ENCODE measurements at regions not wholly inside any gene's neighbourhood (a gene's known extent, or its start where the extent isn't known, plus 50 kb on each side); places are given as distances from the start of the nearest gene placed in this dataset.
"Not testable (repeated sequence)": the region's sequence is repeated elsewhere in the genome, so short reads cannot be mapped to it uniquely, and the experiment has no call there.

DNA sequence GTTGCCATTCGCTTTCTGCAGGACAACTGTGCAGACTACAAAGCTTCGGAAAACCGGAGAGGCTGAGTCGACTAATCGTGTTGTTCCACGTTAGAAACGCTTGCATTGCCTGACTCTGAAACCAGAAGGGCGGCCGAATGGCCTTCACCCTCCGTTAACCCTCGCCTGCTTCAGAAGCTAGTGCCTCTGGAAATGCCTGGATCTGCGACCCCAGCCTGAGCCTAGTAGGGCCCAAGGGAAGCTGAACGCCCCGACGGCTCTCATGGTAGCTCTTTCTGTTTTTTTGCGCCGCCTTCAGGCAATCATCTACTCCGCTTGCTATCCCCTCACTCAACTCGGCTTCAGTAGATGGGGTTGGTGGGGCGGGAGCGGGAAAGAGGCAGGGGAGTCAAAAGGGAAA is 117.3 kb downstream of the PPIAL4A start:
- not testable (repeated sequence) for DNase-seq

DNA sequence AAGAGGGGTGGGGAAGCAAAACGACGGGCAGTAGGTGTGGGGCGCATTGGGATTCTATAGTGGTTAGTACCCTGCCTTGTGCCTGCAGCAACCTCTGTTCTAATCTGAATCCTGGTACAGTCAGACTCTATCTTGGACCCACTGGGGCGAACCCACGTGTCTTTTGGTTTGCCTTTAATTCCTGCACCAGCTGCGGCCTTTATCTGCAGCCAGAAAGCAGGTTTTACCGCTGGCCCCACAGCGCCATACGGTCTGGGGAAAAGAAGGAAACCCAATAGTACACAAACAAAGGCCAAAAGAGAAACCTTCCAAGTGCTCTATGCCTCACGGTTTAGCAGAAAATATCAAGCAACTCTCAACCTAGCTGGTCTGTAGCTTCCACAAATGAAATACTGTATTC is 118.2 kb downstream of the PPIAL4A start:
- DNase-seq = not testable (repeated sequence)

DNA sequence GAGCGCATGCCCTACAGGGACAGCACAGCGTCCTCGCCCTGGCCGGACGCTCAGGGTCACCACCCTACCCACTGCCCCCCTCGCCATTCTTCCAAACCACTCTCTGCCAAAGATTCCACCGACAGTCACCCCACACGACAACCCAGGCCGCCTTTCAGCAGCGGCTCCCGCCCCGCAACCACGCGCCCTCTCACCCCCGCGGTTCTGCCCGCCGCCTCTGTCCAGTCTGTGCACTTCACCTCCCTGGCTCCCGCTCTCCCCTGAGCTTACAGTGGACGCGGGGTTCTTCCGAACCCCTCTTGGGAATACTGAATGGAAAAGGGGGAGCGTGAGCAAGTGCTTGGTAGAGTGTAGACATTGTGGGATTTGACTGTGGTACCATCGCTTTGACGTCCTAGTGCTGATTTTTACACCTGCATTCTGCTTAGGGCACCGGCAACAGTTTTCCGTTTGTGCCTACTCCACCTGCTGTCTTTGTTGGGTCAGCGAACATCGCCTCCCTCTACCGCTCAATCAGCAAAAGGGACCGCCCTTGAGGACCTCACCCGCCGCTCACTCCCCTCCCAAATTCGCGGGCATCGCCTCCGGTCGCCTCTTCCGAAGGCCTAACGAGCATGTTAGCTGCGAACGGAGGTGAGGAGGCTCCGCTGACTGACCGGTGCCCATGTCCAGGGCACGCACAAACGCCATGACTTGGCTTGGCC is 119.1 kb downstream of the PPIAL4A start:
- not testable (repeated sequence) for DNase-seq

DNA sequence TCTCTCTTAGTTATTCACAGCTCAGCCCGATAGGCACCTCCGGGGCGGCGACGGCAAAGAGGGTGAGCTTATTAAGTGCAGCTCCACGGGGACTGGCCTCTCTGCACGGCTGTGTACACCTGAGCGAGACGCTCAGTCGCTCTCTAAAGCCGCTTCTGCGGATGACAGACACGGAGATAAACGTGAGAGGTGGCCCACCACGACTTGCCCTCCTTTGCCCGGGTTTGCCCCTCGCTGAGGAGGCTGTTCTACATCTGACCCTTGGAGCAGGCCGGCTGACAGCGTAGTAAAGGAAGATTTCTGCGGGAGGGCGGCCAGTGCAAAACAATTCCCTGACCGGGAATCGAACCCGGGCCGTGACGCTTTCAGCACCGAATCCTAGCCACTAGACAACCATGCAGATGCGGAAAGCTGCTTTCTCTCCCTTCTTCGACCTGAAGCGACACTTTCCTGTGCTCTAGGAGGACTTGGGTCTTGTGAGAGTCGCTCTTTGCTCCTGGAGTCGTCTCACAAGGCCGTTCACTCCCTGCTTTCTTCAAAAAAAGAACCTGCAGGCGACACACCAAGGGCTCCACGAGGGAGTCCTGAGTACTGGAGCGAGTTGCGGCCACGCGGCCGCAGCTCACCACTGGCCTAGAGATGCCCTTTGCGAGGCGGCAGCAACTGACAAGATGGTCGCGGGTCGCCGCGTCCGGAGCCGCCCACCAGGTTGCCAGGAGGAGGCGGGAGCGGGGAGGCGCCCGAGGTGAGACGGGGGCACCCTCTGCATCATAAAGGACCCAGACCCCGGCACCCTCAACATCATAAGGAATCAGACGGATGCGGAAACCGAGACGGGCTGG is 119.9 kb downstream of the PPIAL4A start:
- DNase-seq = not testable (repeated sequence)

DNA sequence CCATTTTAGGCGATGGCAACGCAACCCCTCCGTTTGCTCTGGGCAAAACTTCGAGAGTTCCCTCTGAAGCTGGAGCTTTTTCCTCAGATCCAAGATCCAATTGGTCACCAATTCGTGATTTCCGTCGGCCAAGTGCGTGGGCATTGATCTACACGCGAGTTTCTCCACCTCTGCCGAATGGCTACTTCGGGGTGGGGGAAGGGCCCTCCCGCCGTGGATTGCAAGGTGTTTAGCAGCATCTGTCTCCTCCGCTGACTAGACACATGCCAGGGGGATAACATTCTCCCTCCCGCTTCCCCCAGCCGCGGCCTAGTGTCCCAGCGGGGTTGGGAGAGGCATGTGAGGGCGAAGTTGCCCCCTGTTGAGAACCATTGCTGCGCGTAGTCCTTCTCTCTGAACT is 120.6 kb downstream of the PPIAL4A start:
- not testable (repeated sequence) for DNase-seq

DNA sequence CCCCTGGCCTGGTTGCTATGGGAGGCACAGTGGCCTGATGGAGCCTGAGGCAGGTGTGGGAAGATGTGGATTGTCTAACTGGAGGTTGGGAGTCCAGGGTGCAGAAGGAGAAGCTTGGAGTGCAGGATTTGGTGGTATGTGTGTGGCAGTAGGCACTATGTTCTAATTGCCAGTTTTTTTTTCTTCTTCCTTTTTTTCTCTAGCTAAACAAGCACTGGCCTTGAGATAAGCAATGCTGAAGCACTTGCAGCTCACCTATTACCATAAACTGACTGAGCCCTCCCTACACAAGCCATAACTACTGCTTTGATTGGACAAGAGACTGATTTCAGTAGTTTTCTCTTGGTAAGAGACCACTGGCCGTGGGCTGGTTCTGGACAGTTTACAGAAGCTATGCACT is 123.6 kb downstream of the PPIAL4A start:
- DNase-seq = not testable (repeated sequence)

DNA sequence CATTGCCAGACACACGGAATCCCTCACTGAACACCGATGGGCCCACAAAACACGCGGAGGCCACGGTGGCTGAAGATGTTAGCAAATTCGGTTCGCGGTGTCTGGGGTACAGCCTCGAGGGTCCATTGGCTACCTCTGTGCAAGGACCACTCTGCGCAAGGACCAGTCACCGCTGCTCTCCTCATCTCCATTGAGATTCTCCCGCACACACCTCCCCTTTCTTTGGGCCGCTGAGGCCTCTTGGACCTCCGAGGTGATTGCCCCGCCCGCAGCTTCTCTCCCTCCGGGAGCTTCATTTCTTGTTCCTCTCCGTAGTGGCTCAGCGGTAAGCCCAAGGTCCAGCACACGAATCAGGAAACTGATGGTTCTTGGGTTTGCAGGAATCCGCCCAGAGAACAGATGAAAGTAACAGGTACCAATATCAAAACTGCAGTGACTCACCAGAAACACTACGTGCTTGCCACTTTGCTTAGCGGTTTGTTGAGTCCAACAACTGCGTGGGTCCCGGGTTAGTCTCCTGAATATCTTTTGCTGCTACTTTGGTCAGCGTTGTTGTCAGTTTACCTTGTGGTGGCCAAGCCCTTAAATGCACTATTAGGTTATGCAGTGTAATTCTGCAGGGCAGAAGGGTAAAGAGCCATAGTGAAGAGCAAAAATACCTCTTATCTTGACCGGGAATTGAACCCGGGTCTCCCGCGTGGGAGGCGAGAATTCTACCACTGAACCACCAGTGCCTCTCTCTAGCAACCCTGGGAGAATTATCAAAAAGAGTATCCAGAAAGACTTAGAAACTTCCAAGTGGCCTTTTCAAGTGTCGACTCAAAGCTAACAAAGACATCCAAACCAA is 126.8 kb downstream of the PPIAL4A start:
- peak; percentile 1 for DNase-seq

DNA sequence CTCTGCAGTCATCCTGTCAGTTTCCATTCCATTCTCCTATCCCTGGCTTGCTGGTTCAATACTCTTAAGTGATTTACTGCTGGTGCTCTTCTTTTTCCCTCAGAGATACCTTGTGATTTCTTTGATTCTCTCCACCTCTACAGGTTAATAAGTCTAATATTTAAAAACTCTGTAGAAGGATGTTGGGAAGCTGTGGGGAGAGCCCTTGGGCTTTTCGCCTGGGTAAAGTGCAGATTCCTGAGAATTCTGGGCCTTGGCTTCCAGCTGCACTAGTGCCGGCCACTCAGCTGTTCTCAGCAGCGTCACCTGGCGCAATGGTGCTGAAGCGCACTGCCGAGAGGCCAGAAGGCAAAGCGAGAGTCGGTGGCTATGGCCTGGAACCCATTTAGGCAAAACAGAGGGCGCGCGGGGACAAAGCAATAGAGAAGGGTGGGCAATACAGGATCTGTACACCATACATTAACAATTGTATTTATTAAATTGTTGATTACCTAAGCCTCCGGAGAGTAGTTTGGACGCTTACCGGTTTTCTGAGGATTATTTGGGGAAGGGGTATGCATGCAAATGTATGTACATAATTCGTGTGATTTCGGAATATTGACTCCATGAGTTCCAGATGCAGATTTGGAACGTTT is 130.3 kb downstream of the PPIAL4A start:
- DNase-seq = not testable (repeated sequence)

DNA sequence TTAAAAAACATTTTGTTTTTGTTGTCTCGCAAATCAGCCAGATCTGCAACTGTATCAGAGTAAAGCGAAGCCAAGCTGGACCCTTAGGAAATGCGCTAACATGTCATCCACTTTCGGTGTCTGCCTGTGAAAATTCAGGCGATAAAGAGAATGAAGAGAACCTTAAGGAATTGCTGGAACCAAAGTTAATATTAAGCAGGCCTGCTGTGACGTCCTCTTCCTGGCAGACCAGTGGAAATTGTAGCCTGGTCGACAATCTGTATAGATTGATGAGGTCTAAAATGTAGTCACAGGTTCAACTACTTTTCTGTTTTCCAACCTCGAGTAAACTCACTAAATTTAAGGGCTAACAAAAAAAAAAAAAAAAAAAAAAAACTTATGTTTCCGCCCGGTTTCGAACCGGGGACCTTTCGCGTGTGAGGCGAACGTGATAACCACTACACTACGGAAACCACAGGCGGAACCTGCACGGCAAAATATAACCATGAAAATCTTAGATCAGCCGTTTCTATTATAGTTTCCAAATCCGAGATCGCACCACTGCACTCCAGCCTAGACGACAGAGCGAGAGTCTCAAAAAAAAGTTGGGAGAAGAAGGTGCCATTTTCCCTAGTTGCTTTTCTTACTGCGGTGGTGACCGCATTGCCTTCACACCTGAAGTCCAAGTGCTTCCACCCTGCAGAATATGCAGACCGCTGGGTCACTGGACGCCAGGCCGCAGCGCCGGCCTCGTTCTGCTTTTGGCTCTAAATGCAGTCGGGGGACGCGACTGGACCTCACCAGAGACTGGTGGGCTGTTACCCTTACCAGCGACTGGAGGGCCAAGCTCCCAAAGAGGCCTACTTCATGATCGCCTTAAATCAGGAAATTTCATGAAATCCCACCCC is 131.0 kb downstream of the PPIAL4A start:
- DNase-seq = not testable (repeated sequence)

DNA sequence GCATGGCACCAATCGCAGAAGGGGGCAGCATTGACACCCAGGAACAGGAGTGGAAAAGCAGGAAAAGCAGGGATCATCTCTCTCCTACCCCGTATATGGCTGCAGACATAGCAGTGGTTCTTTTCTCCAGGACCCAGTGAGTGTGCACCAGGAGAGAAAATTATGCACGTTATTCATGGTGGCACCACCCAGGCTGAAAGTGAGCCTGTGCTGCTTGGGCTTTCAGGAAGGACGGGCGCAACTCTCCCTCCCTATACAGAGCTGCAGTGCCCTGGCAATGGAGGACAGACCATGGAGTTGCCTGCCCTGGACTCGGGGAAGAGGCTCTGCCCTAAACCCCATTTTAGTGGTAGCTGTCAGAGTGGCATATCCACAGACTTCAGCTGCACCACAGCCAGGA is 132.1 kb downstream of the PPIAL4A start:
- not testable (repeated sequence) for DNase-seq

DNA sequence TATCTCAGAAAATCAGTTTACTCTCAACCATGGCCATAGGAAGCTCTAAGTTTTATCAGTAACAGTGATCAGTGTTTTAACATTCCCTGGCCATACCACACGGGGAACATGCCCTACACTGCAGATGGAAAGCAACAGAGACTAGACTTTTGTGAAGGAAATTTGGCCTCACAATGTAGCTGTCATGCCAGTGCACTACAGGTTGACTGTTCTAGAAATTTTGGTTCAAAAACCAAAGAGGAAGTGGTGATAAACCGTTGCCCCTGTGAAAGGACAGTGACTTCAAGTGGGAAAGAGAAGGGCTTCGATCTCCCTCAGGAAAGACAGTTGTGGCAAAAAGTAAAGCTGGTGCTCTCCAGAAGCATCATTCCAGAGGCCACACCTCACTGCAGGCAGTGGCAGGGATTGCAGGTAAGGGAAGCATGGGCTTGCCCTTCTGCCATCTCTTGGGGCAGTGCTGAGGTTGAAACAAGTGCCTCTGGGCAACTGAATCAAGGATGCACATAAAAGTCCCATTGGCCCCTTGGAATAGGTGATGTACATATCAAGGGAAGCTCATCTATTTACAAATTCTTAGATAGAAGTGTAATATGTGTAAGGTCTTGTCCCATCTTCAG is 143.4 kb downstream of the PPIAL4A start:
- not testable (repeated sequence) for DNase-seq

DNA sequence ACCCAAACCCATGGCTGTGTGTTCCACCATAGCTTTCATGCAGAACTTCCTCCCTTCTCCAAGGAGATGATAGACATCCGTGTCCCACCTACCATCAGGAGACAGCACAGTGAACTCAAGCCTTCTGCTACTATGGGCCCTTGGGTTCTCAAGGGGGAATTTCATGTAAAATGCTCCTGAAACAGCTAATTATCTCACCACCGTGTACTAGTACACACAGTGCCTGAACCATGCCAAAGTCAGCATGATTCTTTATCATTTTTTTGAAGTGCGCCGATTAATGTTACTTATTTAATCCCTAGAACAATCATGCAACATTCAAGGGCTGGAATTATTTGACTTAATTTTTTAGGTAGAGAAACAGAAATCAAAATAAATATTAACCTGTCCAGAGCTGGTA is 147.2 kb downstream of the PPIAL4A start:
- DNase-seq = not testable (repeated sequence)

DNA sequence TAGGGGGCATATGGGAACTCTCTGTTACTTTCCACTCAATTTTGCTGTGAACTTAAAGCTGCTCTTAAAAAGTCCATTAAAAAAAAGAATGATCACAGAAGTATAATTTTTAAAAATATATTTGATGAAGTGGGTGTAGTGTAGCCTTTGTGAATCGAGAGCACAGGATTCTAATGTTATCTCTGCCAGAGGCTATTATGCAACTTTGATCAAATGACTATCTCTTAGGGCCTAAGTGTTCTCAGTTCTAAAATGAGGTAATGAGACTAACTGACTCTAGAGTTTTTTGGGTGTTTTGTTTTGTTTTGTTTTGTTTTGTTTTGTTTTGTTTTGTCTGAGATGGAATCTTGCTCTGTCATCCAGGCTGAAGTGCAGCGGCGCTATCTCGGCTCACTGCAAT is 143.2 kb downstream of the FAM72B start:
- not testable (repeated sequence) for DNase-seq

DNA sequence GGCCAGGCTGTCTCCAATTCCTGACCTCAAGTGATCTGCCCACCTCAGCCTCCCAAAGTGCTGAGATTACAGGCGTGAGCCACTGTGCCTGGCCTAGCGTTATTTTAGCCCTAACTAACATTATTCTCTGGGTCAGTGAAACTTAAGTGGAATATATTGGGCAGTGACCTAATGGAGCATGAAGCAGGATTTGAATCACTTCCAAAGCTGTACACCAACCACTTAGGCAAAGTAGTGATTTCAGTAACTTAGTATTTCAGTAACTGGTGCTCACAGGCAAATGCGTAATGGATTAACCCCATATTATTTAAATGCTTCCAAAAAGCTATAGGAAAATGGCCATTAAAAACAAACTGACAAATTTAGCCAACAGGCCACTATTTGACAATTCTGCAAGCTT is 142.6 kb downstream of the FAM72B start:
- DNase-seq = not testable (repeated sequence)

DNA sequence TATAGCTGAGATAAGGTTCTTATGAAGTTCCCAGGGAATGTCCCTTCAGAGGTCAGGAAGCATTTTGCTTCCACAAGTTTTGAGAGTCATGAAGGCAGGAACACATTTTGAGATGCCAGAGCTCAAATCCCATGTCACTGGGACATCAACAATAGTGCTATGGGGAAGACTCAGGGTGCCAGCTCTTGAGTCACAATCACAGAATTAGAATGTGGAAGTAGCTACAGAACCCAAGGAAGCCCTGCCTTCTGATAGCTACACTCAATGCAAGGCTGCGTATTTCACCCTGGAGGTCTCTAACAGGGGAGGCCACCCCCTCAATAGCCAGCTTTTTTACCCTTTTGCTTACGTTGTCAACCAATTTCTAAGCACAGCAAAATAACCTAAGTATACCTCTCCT is 141.3 kb downstream of the FAM72B start:
- not testable (repeated sequence) for DNase-seq

DNA sequence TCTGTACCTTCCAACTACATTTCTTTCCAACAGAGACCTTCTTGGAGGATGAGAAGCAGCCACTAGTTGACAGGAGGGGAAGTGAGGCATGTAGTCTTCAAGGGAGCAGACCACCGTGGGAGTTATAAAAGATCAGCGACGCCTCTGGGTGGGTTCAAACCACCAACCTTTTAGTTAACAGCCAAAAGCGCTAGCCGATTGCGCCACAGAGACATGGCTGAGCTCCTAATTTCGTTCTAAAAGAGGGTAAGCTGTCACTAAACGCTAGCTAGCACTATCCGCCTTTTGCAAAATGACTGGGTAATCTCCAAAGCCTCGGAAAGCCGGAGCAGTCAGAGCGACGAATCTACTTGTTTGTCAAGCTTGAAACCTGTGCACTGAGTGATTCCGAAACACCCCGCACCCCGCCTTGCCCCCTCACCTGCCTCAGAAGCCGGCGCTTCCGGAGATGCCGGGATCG is 135.8 kb downstream of the FAM72B start:
- DNase-seq = not testable (repeated sequence)

DNA sequence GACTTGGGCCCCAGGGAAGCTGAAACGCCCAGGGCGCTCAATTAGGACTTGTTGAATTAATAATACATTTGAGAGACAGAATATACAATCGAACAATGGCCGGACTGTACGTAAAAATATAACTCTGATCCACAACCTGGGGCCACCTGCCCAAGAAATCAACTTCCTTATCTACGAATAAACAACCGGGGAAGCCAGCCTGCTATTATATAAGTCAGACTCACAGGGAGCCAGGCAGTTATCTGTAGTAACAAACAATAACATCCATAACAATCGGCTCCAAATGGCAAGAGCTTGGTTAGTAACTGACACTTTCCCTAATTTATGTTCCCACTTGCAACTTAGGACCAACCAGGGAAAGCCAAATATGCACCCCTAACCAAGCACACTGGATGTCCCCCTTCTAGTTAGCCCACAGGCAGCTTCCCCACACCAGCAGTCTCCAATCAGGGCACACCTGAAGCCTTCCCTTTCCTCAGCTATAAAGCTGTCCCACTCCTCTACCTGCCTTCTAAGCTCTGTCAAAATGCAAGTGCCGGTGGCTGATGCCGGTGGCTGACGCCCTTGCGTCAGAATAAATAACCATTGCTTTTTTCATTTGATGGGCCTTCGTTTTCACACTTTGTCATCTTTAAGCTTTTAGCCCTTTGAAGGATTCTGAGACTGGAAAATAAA is 135.2 kb downstream of the FAM72B start:
- not testable (repeated sequence) for DNase-seq

DNA sequence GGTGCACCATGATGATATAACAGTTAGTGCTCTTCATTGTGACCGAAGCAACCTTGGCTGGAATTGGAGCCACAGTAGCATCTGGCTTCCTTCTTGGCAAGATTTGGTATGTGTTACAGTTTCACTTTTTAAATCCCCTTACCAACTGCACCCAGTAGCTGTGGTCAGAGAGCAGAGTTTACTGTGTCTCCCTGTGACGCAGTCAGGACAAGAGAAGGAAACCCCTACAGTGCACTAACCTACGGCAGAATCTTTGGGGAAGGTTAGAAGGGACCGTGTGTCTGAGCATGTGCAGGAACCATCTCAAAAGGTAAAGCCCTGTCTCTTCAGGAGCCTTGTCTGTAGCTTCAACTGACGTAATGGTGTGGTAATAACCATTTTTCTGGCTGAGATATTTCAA is 134.0 kb downstream of the FAM72B start:
- not testable (repeated sequence) for DNase-seq

DNA sequence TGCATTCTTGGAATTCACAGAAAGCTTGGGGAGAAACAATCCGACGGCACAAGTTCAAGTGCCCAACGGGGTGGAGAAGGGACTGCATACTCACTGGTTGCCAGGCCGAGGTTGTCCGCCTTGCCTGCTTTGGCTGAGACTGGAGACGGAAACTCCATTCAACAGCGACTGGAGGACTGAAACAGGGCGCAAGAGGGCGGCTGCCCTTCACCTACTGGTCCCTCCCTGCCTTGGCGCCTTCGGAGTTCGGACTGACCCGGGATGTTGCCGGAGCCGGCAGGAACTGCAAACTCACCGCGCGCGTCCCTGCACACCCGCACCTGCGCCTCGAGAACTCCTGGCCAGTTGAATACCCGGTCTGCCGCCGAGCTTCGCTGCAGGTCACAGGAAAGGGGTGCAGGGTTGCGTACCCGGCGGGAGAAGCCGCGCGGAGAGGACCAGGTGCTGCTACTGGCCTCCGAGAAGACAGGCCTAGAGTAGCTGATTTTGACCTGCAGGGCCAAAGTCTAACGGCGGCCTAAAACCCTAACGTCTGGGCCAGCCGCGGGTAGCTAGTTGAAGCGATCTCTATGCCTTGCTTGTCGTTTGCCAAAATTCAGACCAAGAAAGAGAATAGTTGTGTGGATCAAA is 132.9 kb downstream of the FAM72B start:
- DNase-seq = not testable (repeated sequence)
